ENCODE measurements at regions not wholly inside any gene's neighbourhood (a gene's known extent, or its start where the extent isn't known, plus 50 kb on each side); places are given as distances from the start of the nearest gene placed in this dataset.
A peak's percentile ranks its signal among the peaks of the same experiment; 100 is the strongest.

GRCh38 chr17:65446043-65446442, 115.4 kb downstream of the AXIN2 start:
- DNase-seq (ENCODE audit: low spot score), result no peak

- no peak for DNase-seq (ENCODE audit: low spot score)
Measured at GRCh38 chr17:65444049-65444448, 117.4 kb downstream of the AXIN2 start.

GRCh38 chr17:65442691-65443090, 118.8 kb downstream of the AXIN2 start:
- no peak for DNase-seq (ENCODE audit: low spot score)

- DNase-seq (ENCODE audit: low spot score), result peak; percentile 72
Measured at GRCh38 chr17:65442250-65442649, 119.2 kb downstream of the AXIN2 start.

- no peak for DNase-seq (ENCODE audit: low spot score)
Measured at GRCh38 chr17:65441053-65441605, 120.3 kb downstream of the AXIN2 start.

GRCh38 chr17:65438708-65439294, 122.6 kb downstream of the AXIN2 start:
- DNase-seq (ENCODE audit: low spot score), result peak; percentile 96

GRCh38 chr17:65438173-65438572, 123.3 kb downstream of the AXIN2 start:
- DNase-seq (ENCODE audit: low spot score), result no peak

GRCh38 chr17:65436871-65437270, 124.6 kb downstream of the AXIN2 start:
- DNase-seq (ENCODE audit: low spot score), result no peak

GRCh38 chr17:65434878-65435277, 126.6 kb downstream of the AXIN2 start:
- peak; percentile 89 for DNase-seq (ENCODE audit: low spot score)

- DNase-seq (ENCODE audit: low spot score), result peak; percentile 97
Measured at GRCh38 chr17:65434251-65434650, 127.2 kb downstream of the AXIN2 start.

- DNase-seq (ENCODE audit: low spot score), result peak; percentile 94
Measured at GRCh38 chr17:65433592-65433991, 127.9 kb downstream of the AXIN2 start.

- no peak for DNase-seq (ENCODE audit: low spot score)
Measured at GRCh38 chr17:65433157-65433556, 128.3 kb downstream of the AXIN2 start.

- no peak for DNase-seq (ENCODE audit: low spot score)
Measured at GRCh38 chr17:65431116-65431515, 130.3 kb downstream of the AXIN2 start.

- DNase-seq (ENCODE audit: low spot score), result no peak
Measured at GRCh38 chr17:65430209-65430833, 131.1 kb downstream of the AXIN2 start.

GRCh38 chr17:65423346-65424140, 137.9 kb downstream of the AXIN2 start:
- DNase-seq (ENCODE audit: low spot score), result peak; percentile 51

- no peak for DNase-seq (ENCODE audit: low spot score)
Measured at GRCh38 chr17:65418622-65419021, 142.8 kb downstream of the AXIN2 start.

- no peak for DNase-seq (ENCODE audit: low spot score)
Measured at GRCh38 chr17:65417406-65418221, 143.8 kb downstream of the AXIN2 start.

- DNase-seq (ENCODE audit: low spot score), result no peak
Measured at GRCh38 chr17:65415991-65416390, 145.5 kb downstream of the AXIN2 start.

GRCh38 chr17:65413390-65413789, 148.1 kb downstream of the AXIN2 start:
- no peak for DNase-seq (ENCODE audit: low spot score)

- no peak for DNase-seq (ENCODE audit: low spot score)
Measured at GRCh38 chr17:65409381-65409780, 152.1 kb downstream of the AXIN2 start.

- DNase-seq (ENCODE audit: low spot score), result no peak
Measured at GRCh38 chr17:65408050-65408449, 153.4 kb downstream of the AXIN2 start.

- DNase-seq (ENCODE audit: low spot score), result no peak
Measured at GRCh38 chr17:65407017-65407416, 154.4 kb downstream of the AXIN2 start.

Measured in SW480 (cell line).